Liver (tissue), 8 donors: ENCODE measurements at regions not wholly inside any gene's neighbourhood (a gene's known extent, or its start where the extent isn't known, plus 50 kb on each side); places are given as distances from the start of the nearest gene placed in this dataset.

ENCODE experiments used
- DNase-seq: peaks from one replicate; pipeline ENCODE4 v3.0.0-alpha.2; 2017; ENCODE audit warnings: low spot score
- H3K27ac ChIP-seq, 2 donors: one replicate each; pipeline ENCODE4 v1.7.0; 2013; ENCODE audit warnings: inconsistent platforms in 2 of 2, low read length in 2 of 2, control low read depth in 1 of 2, low read depth in 1 of 2, mild to moderate bottlenecking in 1 of 2
- H3K27me3 ChIP-seq, 4 donors: one replicate each; pipeline versions ENCODE4 v1.6.1 to v1.7.0; 2013; ENCODE audit warnings: low read length in 3 of 4, inconsistent platforms in 1 of 4, mild to moderate bottlenecking in 1 of 4, moderate library complexity in 1 of 4; ENCODE audit not compliant: control insufficient read depth in 4 of 4, insufficient read depth in 4 of 4
- H3K36me3 ChIP-seq, 4 donors: one replicate each; pipeline versions ENCODE4 v1.6.1 to v1.7.0; 2013; ENCODE audit warnings: low read length in 3 of 4, mild to moderate bottlenecking in 3 of 4, low read depth in 1 of 4, moderate library complexity in 1 of 4; ENCODE audit not compliant: control insufficient read depth in 4 of 4, insufficient read depth in 3 of 4
- H3K4me1 ChIP-seq, 4 donors: one replicate each; pipeline versions ENCODE4 v1.6.1 to v1.7.0; 2013; ENCODE audit warnings: low read length in 3 of 4, mild to moderate bottlenecking in 3 of 4, moderate library complexity in 1 of 4; ENCODE audit not compliant: control insufficient read depth in 4 of 4, insufficient read depth in 4 of 4
- H3K4me3 ChIP-seq, 3 donors: one replicate each; pipeline versions ENCODE4 v1.6.1 to v1.7.0; 2013; ENCODE audit warnings: low read length in 3 of 3, control low read depth in 1 of 3, low read depth in 1 of 3, mild to moderate bottlenecking in 1 of 3
- H3K9ac ChIP-seq, 2 donors: one replicate each; pipeline ENCODE4 v1.7.0; 2013; ENCODE audit warnings: low read length in 2 of 2, mild to moderate bottlenecking in 2 of 2, moderate library complexity in 2 of 2, control low read depth in 1 of 2, low read depth in 1 of 2
- H3K9me3 ChIP-seq, 4 donors: one replicate each; pipeline versions ENCODE4 v1.6.1 to v1.7.0; 2013; ENCODE audit warnings: low read length in 3 of 4; ENCODE audit not compliant: control insufficient read depth in 4 of 4
- EGR1 ChIP-seq, 2 donors: IDR thresholded peaks; 2 replicates each; pipeline ENCODE4 v1.6.1; 2016 to 2018; ENCODE audit warnings: antibody characterized with exemption in 2 of 2, low read depth in 2 of 2
- FOXA2 ChIP-seq: IDR thresholded peaks from 2 replicates; pipeline ENCODE4 v1.6.1; 2016; ENCODE audit warnings: antibody characterized with exemption
- GABPA ChIP-seq, 2 donors: IDR thresholded peaks in 1 of 2; conservative IDR thresholded peaks in 1 of 2; 2 replicates each; pipeline ENCODE4 v1.6.1; 2016; ENCODE audit warnings: antibody characterized with exemption in 2 of 2, mild to moderate bottlenecking in 1 of 2, moderate library complexity in 1 of 2
- HNF4A ChIP-seq, 2 donors: conservative IDR thresholded peaks; 2 replicates each; pipeline ENCODE4 v1.6.1; 2016; ENCODE audit warnings: antibody characterized with exemption in 2 of 2, mild to moderate bottlenecking in 2 of 2
- HNF4G ChIP-seq: IDR thresholded peaks from 2 replicates; pipeline ENCODE4 v1.6.1; 2016; ENCODE audit warnings: antibody characterized with exemption
- JUND ChIP-seq, 2 donors: IDR thresholded peaks; 2 replicates each; pipeline ENCODE4 v1.6.1; 2016; ENCODE audit warnings: antibody characterized with exemption in 2 of 2
- NR2F2 ChIP-seq: IDR thresholded peaks from 2 replicates; pipeline ENCODE4 v1.6.1; 2016; ENCODE audit warnings: antibody characterized with exemption
- RAD21 ChIP-seq, 2 donors: IDR thresholded peaks; 2 replicates each; pipeline ENCODE4 v1.6.1; 2016; ENCODE audit warnings: antibody characterized with exemption in 2 of 2, mild to moderate bottlenecking in 2 of 2
- RXRA ChIP-seq, 2 donors: IDR thresholded peaks; 2 replicates each; pipeline ENCODE4 v1.6.1; 2017 to 2018; ENCODE audit warnings: antibody characterized with exemption in 2 of 2, mild to moderate bottlenecking in 1 of 2
- SP1 ChIP-seq: IDR thresholded peaks from 2 replicates; pipeline ENCODE4 v1.6.1; 2018; ENCODE audit warnings: antibody characterized with exemption, mild to moderate bottlenecking
- TAF1 ChIP-seq: conservative IDR thresholded peaks from 2 replicates; pipeline ENCODE4 v1.6.1; 2016; ENCODE audit warnings: antibody characterized with exemption, mild to moderate bottlenecking
- YY1 ChIP-seq: IDR thresholded peaks from 2 replicates; pipeline ENCODE4 v1.6.1; 2016; ENCODE audit warnings: antibody characterized with exemption, mild to moderate bottlenecking
- WGBS: extraction: QIAGEN DNeasy Blood & Tissue Kit; methylation state at CpG from one replicate; pipeline ENCODE4 v1.1.7; 2013; 5-methylcytosine and 5-hydroxymethylcytosine counted together
- TF ChIP-seq, protein P1 (sequence below): fragments of 150-350 bp; IDR thresholded peaks from 2 replicates; pipeline ENCODE4 v1.5.1; 2017; ENCODE audit warnings: improper control_type of control experiment, low read depth, low read length; ENCODE audit not compliant: missing input control
- TF ChIP-seq, protein P2 (sequence below): IDR thresholded peaks from 2 replicates; pipeline ENCODE4 v1.6.1; 2016; ENCODE audit warnings: antibody characterized with exemption
- TF ChIP-seq, protein P3 (sequence below): IDR thresholded peaks from 2 replicates; pipeline ENCODE4 v1.6.1; 2016; ENCODE audit warnings: antibody characterized with exemption
- TF ChIP-seq, protein P4 (sequence below): IDR thresholded peaks from 2 replicates; pipeline ENCODE4 v1.6.1; 2016; ENCODE audit warnings: antibody characterized with exemption, mild to moderate bottlenecking
- TF ChIP-seq, protein P5 (sequence below): IDR thresholded peaks from 2 replicates; pipeline ENCODE4 v1.6.1; 2016; ENCODE audit warnings: antibody characterized with exemption
- donor health status: healthy.
- donor health status: healthy.
- donor health status: healthy.
- donor health status: healthy.
- donor health status: healthy.

DNA sequence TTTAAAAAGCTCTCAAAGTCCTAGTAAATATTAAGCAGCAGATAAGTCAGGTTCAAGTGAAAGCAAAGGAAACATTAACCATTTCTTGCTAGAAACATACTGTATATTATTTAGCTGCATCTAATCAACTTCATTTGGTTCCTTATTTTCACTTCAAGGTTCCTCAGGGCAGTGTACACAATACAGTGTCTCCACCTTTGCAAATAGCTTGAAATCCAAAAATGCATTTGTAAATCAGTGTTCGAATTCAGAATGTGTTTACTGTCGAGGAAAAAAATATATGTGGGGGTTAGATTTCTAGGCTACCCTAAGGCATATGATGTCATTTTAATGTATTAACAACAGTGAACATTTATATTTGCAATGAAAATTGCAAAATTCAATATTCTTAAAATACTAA, 436.0 kb downstream of the CETN3 start:
- H3K4me1 ChIP-seq: no peaks in the 10 kb centered on the region
- no peaks in the 10 kb centered on the region for H3K36me3 ChIP-seq
- WGBS: 67% methylated on average over 2 of the region's 2 CpGs
- H3K4me3 ChIP-seq: no peak overlapping the region
- H3K27me3 ChIP-seq: peaks cover 0 to 2% (median 0%) of the 10 kb centered on the region in 4 donors
- no peak overlapping the region for H3K9ac ChIP-seq
- no peak for DNase-seq
- H3K9me3 ChIP-seq: no peaks in the 10 kb centered on the region
- H3K27ac ChIP-seq: no peak overlapping the region
- no peak for TF ChIP-seq YY1
- no peak for TF ChIP-seq SP1
- TF ChIP-seq, protein P1, sequence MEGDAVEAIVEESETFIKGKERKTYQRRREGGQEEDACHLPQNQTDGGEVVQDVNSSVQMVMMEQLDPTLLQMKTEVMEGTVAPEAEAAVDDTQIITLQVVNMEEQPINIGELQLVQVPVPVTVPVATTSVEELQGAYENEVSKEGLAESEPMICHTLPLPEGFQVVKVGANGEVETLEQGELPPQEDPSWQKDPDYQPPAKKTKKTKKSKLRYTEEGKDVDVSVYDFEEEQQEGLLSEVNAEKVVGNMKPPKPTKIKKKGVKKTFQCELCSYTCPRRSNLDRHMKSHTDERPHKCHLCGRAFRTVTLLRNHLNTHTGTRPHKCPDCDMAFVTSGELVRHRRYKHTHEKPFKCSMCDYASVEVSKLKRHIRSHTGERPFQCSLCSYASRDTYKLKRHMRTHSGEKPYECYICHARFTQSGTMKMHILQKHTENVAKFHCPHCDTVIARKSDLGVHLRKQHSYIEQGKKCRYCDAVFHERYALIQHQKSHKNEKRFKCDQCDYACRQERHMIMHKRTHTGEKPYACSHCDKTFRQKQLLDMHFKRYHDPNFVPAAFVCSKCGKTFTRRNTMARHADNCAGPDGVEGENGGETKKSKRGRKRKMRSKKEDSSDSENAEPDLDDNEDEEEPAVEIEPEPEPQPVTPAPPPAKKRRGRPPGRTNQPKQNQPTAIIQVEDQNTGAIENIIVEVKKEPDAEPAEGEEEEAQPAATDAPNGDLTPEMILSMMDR: no peak
- TF ChIP-seq RXRA (IDR thresholded peaks at IDR 0.05): no peak
- TF ChIP-seq EGR1 (IDR thresholded peaks at IDR 0.05; ENCODE audit: low read depth in 2 of 2): no peak
- no peak for TF ChIP-seq HNF4A (conservative IDR thresholded peaks at IDR 0.05)
- TF ChIP-seq, protein P2, sequence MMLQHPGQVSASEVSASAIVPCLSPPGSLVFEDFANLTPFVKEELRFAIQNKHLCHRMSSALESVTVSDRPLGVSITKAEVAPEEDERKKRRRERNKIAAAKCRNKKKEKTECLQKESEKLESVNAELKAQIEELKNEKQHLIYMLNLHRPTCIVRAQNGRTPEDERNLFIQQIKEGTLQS: no peak
- TF ChIP-seq, protein P3, sequence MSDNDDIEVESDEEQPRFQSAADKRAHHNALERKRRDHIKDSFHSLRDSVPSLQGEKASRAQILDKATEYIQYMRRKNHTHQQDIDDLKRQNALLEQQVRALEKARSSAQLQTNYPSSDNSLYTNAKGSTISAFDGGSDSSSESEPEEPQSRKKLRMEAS: no peak
- TF ChIP-seq, protein P4, sequence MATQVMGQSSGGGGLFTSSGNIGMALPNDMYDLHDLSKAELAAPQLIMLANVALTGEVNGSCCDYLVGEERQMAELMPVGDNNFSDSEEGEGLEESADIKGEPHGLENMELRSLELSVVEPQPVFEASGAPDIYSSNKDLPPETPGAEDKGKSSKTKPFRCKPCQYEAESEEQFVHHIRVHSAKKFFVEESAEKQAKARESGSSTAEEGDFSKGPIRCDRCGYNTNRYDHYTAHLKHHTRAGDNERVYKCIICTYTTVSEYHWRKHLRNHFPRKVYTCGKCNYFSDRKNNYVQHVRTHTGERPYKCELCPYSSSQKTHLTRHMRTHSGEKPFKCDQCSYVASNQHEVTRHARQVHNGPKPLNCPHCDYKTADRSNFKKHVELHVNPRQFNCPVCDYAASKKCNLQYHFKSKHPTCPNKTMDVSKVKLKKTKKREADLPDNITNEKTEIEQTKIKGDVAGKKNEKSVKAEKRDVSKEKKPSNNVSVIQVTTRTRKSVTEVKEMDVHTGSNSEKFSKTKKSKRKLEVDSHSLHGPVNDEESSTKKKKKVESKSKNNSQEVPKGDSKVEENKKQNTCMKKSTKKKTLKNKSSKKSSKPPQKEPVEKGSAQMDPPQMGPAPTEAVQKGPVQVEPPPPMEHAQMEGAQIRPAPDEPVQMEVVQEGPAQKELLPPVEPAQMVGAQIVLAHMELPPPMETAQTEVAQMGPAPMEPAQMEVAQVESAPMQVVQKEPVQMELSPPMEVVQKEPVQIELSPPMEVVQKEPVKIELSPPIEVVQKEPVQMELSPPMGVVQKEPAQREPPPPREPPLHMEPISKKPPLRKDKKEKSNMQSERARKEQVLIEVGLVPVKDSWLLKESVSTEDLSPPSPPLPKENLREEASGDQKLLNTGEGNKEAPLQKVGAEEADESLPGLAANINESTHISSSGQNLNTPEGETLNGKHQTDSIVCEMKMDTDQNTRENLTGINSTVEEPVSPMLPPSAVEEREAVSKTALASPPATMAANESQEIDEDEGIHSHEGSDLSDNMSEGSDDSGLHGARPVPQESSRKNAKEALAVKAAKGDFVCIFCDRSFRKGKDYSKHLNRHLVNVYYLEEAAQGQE: no peak
- no peak for TF ChIP-seq FOXA2
- TF ChIP-seq GABPA (IDR thresholded peaks at IDR 0.05 in 1 of 2, conservative IDR thresholded peaks at IDR 0.05 in 1 of 2): no peak
- TF ChIP-seq, protein P5, sequence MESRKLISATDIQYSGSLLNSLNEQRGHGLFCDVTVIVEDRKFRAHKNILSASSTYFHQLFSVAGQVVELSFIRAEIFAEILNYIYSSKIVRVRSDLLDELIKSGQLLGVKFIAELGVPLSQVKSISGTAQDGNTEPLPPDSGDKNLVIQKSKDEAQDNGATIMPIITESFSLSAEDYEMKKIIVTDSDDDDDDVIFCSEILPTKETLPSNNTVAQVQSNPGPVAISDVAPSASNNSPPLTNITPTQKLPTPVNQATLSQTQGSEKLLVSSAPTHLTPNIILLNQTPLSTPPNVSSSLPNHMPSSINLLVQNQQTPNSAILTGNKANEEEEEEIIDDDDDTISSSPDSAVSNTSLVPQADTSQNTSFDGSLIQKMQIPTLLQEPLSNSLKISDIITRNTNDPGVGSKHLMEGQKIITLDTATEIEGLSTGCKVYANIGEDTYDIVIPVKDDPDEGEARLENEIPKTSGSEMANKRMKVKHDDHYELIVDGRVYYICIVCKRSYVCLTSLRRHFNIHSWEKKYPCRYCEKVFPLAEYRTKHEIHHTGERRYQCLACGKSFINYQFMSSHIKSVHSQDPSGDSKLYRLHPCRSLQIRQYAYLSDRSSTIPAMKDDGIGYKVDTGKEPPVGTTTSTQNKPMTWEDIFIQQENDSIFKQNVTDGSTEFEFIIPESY: no peak
- TF ChIP-seq TAF1: no peak

DNA sequence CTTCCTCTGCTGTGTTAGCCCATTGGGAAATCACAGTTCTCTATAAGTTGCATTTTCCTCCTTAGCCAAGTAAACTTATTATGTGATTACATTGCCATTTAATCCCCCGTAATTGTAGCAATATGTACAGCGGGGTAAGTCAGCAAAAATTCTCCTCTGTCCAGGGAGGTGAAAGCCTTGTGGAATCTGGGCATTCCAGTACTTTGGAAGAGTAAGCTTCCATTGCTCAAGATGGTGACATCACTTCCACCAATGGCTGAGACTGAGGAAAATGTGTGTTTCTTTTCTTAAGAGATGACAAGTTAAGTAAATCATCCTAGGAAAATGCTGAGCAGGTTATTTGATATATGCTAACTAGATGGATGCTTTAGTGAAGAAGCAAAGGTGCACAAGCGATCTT, 436.7 kb downstream of the CETN3 start:
- no peak for TF ChIP-seq HNF4G
- TF ChIP-seq SP1: no peak
- TF ChIP-seq, protein P5: no peak
- TF ChIP-seq RAD21 (IDR thresholded peaks at IDR 0.05): no peak
- TF ChIP-seq RXRA (IDR thresholded peaks at IDR 0.05): no peak
- TF ChIP-seq TAF1: no peak
- no peak for TF ChIP-seq JUND (IDR thresholded peaks at IDR 0.05)
- TF ChIP-seq NR2F2: no peak
- TF ChIP-seq, protein P2: no peak
- TF ChIP-seq, protein P3: no peak
- TF ChIP-seq FOXA2: no peak
- TF ChIP-seq EGR1 (IDR thresholded peaks at IDR 0.05; ENCODE audit: low read depth in 2 of 2): no peak
- TF ChIP-seq HNF4A (conservative IDR thresholded peaks at IDR 0.05): no peak
- TF ChIP-seq YY1: no peak
- TF ChIP-seq GABPA (IDR thresholded peaks at IDR 0.05 in 1 of 2, conservative IDR thresholded peaks at IDR 0.05 in 1 of 2): no peak
- H3K9me3 ChIP-seq: no peaks in the 10 kb centered on the region
- no peak overlapping the region for H3K27ac ChIP-seq
- DNase-seq: no peak
- peaks cover 0 to 2% (median 0%) of the 10 kb centered on the region in 4 donors for H3K27me3 ChIP-seq
- no peaks in the 10 kb centered on the region for H3K36me3 ChIP-seq
- no peaks in the 10 kb centered on the region for H3K4me1 ChIP-seq
- H3K9ac ChIP-seq: no peak overlapping the region
- 81% methylated on average over 3 of the region's 3 CpGs for WGBS
- no peak overlapping the region for H3K4me3 ChIP-seq
